HG03139 (cell line): ENCODE measurements at regions not wholly inside any gene's neighbourhood (a gene's known extent, or its start where the extent isn't known, plus 50 kb on each side); places are given as distances from the start of the nearest gene placed in this dataset.
"Not testable (repeated sequence)": the region's sequence is repeated elsewhere in the genome, so short reads cannot be mapped to it uniquely, and the experiment has no call there.

Source experiments
- ATAC-seq: cut with Tn5 transposase; IDR thresholded peaks from one replicate; pipeline ENCODE4 v1.9.1; 2021; ENCODE audit not compliant: unreplicated experiment

DNA sequence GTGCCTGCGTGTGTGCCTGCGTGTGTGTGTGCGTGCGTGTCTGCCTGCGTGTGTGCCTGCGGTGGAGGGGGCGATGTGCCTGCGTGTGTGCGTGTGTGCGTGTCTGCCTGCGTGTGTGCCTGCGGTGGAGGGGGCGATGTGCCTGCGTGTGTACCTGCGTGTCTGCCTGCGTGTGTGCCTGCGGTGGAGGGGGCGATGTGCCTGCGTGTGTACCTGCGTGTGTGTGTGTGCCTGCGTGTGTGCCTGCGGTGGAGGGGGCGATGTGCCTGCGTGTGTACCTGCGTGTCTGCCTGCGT, 116.7 kb upstream of the ZNF516 start:
- ATAC-seq, result not testable (repeated sequence)

DNA sequence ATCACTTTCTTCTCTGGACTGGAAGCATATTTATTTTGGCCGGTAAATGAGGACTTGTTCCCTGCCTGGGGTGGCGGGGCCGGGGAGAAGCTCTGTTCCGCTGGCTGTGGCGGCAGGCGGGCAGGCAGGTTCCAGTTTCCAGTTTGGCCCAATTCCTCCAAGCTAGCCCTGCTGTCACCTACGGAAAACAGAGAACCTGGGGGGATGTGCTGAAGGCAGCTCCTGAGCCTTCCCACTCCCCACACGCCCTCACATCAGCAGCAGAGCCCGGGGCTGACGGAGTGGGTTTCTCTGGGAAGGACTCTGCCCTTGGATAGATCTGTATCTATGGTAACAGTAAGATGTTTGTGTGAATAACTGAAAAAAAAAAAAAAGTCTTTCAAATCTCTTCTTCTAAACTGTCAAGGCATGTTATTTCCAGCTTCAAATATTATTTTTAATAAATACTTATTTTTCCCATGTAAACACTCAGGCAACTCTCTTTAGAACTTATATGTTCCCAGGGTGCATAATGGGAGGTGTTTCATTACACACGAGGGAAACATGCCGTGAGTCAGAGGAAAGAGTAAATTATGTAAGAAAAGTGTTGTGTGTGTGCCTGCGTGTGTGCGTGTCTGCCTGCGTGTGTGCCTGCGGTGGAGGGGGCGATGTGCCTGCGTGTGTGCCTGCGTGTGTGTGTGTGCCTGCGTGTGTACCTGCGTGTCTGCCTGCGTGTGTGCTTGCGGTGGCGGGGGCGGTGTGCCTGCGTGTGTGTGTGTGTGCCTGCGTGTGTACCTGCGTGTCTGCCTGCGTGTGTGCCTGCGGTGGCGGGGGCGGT, 116.1 kb upstream of the ZNF516 start:
- ATAC-seq, result no peak

DNA sequence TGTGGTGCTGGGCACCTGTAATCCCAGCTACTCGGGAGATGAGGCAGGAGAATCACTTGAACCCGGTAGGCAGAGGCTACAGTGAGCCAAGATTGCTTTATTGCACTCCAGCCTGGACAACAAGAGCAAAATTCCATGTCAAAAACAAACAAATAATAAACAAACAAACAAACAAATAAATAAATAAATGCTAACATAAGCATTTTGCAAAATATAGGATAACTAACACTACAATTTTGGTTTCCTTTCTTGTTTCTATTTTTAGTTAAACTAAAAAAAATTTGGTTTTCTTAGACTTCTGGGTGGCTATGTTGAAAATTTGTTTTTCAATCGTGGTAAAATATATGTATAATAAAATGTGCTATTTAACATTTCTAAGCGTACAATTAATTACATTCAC, 115.0 kb upstream of the ZNF516 start:
- no peak for ATAC-seq

DNA sequence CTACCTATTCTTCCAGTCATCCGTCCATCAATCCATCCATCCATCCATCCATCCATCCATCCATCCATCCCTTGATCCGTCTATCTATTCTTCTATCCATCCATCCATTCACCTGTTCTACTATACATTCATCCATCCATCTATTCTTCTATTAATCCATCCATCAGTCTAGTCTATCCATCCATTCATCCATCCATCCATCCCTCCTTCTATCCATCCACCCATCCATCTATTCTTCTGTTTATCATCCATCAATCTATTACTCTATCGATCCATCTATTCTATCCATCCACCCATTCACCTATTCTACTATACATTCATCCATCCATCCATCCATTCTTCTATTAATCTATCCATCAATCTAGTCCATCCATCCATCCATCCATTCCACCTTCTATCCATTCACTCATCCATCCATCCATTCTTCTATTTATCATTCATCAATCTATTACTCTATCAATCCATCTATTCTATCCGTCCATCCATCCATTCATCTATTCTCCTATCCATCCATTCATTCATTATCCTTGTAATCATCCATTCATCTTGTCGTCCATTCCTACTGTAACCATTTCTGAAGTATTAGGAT, 110.4 kb upstream of the ZNF516 start:
- ATAC-seq, result no peak

DNA sequence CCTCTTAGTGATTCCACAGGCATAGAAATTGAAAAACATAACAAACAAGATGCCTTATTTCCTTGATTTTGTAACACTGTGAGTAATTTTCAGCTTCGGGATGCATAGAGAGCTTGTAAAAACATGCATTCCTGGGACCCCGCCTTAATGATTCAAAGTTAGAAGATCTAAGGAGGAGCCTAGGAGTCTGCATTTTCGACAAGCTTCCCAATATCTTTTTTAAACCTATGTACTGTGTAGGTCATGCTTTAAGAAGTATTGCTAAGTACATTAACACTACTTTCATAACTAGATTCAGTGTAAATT, 109.8 kb upstream of the ZNF516 start:
- ATAC-seq, result no peak

DNA sequence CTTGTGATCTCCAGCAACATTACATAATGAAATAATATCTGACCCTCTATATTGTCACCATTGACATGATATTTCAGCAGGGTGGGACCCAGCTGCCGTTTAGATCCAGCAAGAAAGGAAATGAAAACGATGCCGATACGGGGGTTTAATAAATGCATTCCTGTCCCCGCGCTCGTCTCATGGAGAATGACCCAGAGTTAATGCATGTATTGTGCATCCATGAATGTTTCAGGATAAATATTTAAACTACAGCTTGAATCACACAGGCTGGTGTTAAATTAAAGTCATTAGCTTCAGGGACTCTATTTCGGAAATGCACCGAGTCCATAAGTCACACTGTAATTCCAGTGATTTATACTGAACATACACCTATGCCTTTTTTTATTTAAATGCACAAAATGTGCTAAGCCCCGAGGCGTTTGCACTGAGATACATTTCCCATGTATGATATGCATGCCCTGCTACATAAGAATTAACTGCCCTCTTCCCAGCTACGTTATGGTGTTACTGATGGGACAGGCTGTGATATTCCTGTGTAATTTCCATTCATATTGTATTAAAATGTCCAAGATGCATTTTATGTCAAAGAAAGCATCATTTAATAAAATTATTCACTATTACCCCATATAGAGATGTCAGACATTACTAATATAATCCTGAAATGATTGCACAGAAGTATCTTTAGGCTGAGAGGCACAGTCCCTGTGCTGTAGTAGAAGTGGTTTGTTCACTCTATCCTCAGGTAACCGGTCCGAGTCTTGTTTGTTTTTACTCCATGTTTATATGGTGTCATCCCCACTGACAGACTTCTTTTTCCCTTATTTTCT, 109.3 kb upstream of the ZNF516 start:
- ATAC-seq, result no peak

DNA sequence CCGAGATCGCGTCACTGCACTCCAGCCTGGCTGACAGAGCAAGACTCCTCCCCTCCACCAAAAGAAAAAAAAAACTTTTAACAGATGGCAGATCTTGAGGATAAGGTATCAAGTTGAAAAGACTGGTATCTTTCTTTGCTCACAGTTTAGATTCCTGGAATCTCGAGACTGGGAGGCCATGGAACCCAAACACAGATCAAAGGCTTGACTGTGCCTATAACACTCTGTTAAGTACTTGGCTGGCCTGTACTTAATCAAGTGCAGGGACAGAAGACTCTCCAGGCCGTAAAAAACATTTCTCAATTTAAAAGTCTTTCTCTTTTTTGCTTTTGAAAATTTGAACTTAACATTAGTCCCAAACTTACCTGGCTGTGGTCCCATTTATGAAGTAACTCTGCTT, 107.1 kb upstream of the ZNF516 start:
- no peak for ATAC-seq

DNA sequence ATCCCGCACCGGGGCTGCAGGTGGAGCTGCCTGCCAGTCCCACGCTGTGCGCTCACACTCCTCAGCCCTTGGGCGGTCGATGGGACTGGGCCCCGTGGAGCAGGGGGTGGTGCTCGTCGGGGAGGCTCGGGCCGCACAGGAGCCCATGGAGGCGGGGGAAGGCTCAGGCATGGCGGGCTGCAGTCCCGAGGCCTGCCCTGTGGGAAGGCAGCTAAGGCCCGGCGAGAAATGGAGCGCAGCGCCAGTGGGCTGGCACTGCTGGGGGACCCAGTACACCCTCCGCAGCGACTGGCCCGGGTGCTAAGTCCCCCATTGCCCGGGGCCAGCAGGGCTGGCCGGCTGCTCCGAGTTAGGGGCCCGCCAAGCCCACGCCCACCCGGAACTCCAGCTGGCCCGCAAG, 105.0 kb upstream of the ZNF516 start:
- not testable (repeated sequence) for ATAC-seq

DNA sequence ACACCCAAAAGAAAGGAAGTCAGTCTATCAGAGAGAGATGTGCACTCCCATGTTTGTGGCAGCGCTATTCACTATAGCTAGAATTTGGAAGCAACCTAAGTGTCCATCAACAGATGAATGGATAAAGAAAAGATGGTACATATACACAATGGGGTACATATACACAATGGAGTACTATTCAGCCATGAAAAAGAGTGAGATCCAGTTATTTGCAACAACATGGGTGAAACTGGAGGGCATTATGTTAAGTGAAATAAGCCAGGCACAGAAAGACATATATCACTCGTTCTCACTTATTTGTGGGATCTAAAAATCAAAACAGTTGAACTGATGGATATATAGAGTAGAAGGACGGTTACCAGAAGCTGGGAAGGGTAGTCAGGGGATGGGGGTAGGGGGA, 99.9 kb upstream of the ZNF516 start:
- ATAC-seq, result no peak

DNA sequence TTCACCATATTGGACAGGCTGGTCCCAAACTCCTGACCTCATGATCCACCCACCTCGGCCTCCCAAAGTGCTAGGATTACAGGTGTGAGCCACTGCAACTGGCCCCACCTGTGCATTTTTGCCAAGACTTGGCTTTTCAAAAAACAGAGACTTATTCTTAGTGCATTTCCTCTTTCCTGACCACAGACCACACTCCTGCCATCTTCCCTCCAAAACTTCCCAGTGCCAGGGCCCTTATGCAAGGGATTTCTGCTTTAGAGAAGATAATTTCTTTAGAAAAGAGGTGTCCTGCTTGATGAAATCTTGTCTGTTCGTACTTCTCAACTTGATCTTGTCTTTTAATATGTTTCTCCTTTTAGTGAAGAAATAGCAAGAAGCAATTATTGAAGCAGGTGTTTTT, 98.8 kb upstream of the ZNF516 start:
- no peak for ATAC-seq

DNA sequence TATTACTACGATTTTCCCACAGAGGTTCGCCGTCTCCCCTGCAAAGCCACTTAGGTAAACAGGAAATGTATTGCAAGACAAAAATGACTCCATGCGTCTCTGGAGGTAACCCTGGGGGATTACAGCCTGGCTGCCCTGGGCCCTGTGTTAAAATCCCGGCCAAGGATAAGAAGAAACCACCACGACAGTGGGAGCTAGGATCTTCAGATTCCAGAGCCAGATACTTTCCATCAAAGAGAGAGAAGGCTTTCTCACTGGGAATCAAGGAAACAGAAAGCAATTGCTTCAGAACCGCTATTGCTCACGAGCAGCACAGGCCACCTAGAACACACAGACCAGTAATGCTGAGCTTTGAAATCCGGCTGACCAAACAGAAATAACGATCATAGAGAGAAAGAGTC, 97.9 kb upstream of the ZNF516 start:
- ATAC-seq, result no peak

DNA sequence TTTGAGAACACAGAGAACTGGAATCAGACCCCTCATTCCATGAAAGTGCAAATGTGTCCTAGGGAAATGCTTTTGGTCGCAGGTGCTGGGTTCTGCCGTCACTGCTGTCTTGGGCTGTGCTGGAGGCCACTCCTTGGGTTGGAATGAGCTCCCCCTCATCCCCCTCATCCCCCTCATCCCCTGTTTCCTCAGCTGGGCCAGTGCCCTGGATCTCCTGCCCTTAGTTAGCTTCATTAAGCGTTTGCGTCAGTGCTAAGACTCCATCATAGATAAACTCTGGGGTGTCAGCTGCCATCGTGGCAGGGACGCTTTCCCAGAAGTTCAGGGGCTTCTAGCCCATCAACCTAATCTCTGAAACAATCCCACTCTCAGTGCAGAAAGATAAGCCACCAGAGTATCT, 97.1 kb upstream of the ZNF516 start:
- ATAC-seq, result no peak

DNA sequence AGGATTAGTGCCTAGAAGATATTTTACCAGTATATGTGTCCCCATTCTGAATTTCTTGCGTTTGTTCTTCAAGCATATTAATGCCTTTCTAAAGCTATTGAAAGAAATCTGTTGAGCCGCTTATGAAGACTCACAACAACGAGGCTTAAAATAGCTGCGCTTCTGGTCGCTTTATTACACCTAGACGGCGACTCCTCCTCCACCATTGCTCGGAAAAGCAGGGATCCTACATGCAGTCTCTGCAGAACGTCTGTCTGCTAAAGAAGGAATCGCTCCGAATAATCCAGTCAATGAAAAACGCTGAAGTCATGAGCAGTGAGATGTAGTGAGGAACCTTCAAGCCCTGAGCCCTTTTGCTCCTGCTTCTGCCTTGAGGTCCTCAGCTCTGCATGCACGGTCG, 94.8 kb upstream of the ZNF516 start:
- no peak for ATAC-seq

DNA sequence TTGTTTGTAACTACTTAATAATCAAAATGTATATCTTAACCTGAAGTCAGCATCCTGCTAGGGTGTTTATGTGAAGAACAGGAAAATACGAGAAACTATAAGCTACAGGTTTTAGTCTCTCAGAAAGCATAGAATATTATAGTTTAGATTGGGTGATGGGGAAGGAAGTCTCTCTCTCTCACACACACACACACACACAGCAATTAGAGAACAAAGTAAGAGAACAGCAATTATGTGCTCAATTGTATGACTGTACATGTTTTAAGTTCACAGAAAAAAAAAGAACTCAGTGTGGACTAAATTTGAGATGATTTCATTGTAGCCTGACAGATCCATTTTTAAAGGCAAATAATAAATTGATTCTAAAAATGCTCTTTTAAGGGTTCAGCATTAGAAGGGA, 94.3 kb upstream of the ZNF516 start:
- ATAC-seq, result no peak

DNA sequence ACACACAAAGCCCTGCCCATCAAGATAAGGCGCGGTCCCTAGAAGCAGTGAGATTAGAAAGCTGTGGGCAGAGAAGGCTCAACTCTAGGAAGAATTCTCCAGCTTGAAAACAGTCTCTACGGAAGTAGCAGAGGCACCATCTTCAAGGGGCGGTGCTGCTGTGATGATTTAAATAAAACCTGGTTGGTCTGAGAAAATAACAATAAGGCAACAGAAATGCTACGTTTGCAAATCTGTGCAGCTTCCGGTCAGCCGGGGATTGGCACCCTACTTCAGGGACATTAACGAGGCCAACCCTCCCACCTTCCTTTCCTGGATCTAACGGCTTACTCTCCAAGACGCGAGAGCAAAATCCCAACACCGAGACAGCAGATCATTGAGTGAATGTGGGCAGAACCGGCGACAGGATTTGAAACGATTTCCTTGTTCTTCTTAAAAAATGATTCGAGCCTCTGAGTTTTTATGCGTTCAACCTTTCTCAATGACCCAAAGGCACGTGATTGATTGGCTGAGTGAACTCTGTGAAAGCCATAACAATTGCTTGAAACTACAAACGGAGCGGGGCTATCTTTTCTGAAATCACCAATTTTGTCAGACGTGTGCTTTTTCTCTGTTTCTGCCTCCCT, 93.7 kb upstream of the ZNF516 start:
- no peak for ATAC-seq

DNA sequence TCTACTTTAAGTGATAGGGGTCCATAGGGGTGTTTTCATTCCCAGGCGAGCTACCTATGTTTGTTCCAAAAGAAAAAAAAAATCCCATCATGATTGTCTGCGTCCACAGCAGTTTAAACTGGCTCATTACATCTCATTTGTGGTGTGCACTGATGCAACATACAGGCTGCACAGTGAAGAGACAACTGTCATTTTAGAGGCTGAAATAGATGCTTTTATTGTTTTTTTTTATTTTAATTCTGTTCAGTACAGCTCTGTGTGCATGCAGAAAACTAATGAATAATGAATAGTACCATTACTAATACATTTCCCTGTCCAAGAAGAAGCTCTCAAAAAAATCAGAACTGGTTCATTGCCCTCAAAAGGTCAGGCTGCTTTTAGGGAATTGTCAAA, 92.8 kb upstream of the ZNF516 start:
- no peak for ATAC-seq

DNA sequence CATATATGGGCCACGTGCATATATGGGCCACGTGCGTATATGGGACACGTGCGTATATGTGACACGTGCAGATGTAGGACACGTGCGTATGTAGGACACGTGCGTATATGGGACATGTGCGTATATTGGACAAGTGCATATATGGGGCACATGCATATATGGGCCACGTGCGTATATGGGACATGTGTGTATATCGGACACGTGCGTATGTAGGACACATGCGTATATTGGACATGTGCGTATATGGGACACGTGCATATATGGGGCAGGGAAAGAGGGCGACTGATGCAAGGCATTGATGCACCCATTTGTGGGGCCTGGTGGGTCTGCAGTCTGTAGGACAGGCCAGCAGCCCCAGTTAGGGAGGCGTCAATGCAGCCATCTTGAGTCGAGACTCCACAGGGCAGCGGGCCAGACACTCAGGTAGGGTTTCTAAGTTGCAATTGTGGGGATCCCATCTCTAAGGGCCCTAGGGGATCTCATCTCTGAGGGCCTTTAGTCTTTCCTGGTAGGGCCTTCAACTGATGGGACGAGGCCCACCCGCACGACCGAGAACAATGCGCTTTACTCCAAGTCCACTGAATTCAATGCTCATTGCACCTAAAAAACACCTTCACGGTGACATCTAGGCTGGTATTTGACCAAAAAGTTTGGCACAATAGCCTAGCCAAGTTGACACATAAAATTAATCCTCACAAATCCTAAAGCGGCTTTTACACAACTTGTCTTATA, 92.3 kb upstream of the ZNF516 start:
- ATAC-seq, result no peak

DNA sequence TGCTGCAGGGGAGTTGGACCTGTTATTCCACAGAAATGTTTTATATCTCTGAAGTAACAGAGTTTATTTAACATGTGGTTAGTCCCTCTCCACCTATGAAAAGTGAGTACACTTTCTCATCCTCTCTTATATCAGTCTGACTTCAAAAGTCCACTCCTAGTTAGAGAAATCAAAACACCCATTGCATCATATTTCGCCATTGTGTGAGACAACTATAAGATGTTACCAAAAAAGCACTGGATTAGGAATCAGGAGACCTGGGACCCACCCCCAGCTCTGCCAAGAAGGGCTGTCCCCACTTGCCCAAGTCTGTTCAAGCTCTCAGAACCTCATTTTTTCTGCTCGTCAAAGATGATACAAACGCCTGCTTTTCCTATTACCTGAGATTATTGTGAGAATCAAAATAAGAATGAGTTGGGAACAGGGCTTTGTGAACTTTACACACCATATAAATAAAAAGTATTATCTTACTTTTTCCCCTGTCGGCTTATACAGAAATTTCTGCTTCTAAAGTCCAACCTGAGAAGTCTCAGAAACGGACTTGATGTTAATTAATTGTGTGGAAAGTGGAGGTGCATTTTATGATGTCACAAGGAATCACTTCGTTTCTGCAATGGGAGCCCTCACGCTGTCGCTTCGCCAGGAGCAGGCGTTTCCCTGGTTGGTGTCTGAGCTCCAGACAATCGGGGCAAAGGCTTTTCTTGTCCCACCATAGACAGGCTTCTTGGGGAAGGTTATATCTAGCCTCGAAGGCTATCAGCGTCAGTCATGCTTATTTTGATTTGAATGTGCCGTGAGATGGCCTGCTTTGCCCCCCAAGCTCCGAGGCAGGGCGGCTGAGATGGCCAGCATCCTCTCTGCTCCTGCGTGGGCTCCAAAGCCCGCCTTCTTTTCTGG, 89.6 kb upstream of the ZNF516 start:
- ATAC-seq, result no peak

DNA sequence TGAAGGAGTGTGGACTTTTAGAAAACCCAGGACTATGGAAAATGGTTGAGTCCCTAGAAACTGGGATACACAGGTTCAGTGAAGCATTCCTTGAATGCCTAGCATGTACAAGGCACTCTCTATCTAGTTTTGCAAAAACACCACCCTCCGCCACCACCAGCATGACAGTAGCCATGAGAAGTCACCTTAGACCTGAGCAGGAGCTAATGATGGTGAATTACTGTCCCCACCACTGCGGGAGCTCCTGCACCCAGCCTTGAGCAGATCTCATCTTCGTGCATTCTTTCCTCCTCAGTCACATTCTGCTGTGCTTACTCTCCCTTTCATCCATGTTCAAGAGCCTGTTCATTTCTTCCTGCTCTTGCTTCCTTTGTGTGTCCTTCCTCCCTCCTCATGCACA, 86.2 kb upstream of the ZNF516 start:
- ATAC-seq, result no peak

DNA sequence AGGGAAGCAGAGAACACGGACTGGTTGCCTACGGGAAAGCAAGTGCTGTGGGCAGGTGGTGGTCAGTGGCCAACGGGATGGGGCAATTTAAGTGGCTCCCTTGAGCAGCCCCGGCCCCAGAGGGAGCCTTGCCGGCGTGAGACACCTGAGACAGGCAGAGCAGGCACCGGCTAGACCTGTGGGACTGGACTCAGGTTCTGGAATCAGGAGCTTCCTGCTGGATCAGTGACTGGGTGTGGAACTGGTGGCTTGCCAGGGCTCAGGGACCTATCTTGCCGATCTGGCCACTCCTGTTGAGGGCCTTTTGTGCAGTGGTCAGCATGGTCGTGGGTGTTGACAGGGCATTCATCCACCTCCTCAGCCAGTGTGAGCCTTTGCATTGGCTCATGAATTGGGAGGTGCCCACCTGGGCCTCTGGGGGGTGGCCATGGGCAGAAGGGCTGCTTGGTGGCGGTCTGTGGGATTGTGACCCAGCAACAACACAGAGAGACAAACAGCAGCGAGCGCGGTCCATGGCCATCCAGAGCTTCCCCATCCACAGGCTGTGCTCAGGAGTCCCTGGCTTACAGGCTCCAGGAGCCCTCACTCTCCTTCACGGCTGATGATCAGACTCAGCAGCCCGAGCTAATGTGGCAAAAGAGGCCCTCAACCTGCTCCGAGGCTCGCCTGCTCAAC, 85.4 kb upstream of the ZNF516 start:
- ATAC-seq, result no peak
